GM19395 (cell line): ENCODE measurements at regions not wholly inside any gene's neighbourhood (a gene's known extent, or its start where the extent isn't known, plus 50 kb on each side); places are given as distances from the start of the nearest gene placed in this dataset.
"Not testable (repeated sequence)": the region's sequence is repeated elsewhere in the genome, so short reads cannot be mapped to it uniquely, and the experiment has no call there.

Source experiments
- ATAC-seq: cut with Tn5 transposase; IDR thresholded peaks from one replicate; pipeline ENCODE4 v1.9.1; 2021; ENCODE audit warnings: mild to moderate bottlenecking, moderate library complexity; ENCODE audit not compliant: unreplicated experiment

GRCh38 chr5:86332851-86333250 lies 284.9 kb upstream of the COX7C start:
- no peak for ATAC-seq

GRCh38 chr5:86337667-86338460 lies 279.9 kb upstream of the COX7C start:
- no peak for ATAC-seq

- peak; percentile 55 for ATAC-seq
These were observed 263.1 kb upstream of the COX7C start for GRCh38 chr5:86354664-86355063.

- ATAC-seq: no peak
These were observed 256.9 kb upstream of the COX7C start for GRCh38 chr5:86360801-86361200.

GRCh38 chr5:86371061-86371460 lies 246.7 kb upstream of the COX7C start:
- no peak for ATAC-seq

GRCh38 chr5:86374611-86375010 lies 243.1 kb upstream of the COX7C start:
- no peak for ATAC-seq

GRCh38 chr5:86376214-86376613 lies 241.5 kb upstream of the COX7C start:
- no peak for ATAC-seq

GRCh38 chr5:86403190-86403589 lies 214.6 kb upstream of the COX7C start:
- ATAC-seq: no peak

GRCh38 chr5:86404256-86404655 lies 213.5 kb upstream of the COX7C start:
- no peak for ATAC-seq

- ATAC-seq: no peak
These were observed 210.0 kb upstream of the COX7C start for GRCh38 chr5:86407711-86408110.

GRCh38 chr5:86411596-86411995 lies 206.1 kb upstream of the COX7C start:
- no peak for ATAC-seq

- no peak for ATAC-seq
These were observed 190.6 kb upstream of the COX7C start for GRCh38 chr5:86427158-86427557.

GRCh38 chr5:86439593-86440110 lies 178.1 kb upstream of the COX7C start:
- no peak for ATAC-seq

GRCh38 chr5:86442036-86442745 lies 175.6 kb upstream of the COX7C start:
- ATAC-seq: no peak

- ATAC-seq: no peak
These were observed 170.4 kb upstream of the COX7C start for GRCh38 chr5:86447362-86447761.

GRCh38 chr5:86452251-86452650 lies 165.5 kb upstream of the COX7C start:
- no peak for ATAC-seq

- no peak for ATAC-seq
These were observed 157.2 kb upstream of the COX7C start for GRCh38 chr5:86460519-86460918.

GRCh38 chr5:86461169-86461956 lies 156.4 kb upstream of the COX7C start:
- ATAC-seq: no peak

GRCh38 chr5:86463339-86463738 lies 154.4 kb upstream of the COX7C start:
- no peak for ATAC-seq

GRCh38 chr5:86465052-86465838 lies 152.5 kb upstream of the COX7C start:
- ATAC-seq: no peak

- not testable (repeated sequence) for ATAC-seq
These were observed 151.0 kb upstream of the COX7C start for GRCh38 chr5:86466721-86467120.
